Testis (tissue), 2 donors: ENCODE measurements at regions not wholly inside any gene's neighbourhood (a gene's known extent, or its start where the extent isn't known, plus 50 kb on each side); places are given as distances from the start of the nearest gene placed in this dataset.
"Not testable (repeated sequence)": the region's sequence is repeated elsewhere in the genome, so short reads cannot be mapped to it uniquely, and the experiment has no call there.

Experiments used
- DNase-seq: peaks from one replicate; pipeline ENCODE4 v3.0.0-alpha.2; 2019
- H3K27ac ChIP-seq, 2 donors: fragments of 200-600 bp; sonication (generic); one replicate each; pipeline ENCODE4 v1.5.1; 2019
- H3K27me3 ChIP-seq: fragments of 200-600 bp; sonication (generic); one replicate; pipeline ENCODE4 v1.5.1; 2019
- H3K36me3 ChIP-seq: fragments of 200-600 bp; sonication (generic); one replicate; pipeline ENCODE4 v1.5.1; 2017; ENCODE audit warnings: low read depth; ENCODE audit errors: missing control alignments
- H3K4me1 ChIP-seq: fragments of 200-600 bp; sonication (generic); one replicate; pipeline ENCODE4 v1.5.1; 2019
- H3K4me3 ChIP-seq, 2 donors: fragments of 200-600 bp; sonication (generic); one replicate each; pipeline ENCODE4 v1.5.1; 2017 to 2019
- H3K9me3 ChIP-seq: fragments of 200-600 bp; sonication (generic); one replicate; pipeline ENCODE4 v1.5.1; 2017
- CTCF ChIP-seq, 3 experiments: fragments of 450-650 bp in 2 of 3; fragments of 200-600 bp in 1 of 3; sonication (generic) in 1 of 3; IDR thresholded peaks; one replicate each; pipeline ENCODE4 v1.5.1; 2016 to 2019; ENCODE audit warnings: antibody characterized with exemption in 3 of 3, mild to moderate bottlenecking in 2 of 3, moderate library complexity in 1 of 3
- POLR2A ChIP-seq: fragments of 450-650 bp; IDR thresholded peaks from one replicate; pipeline ENCODE4 v1.6.1; 2017; ENCODE audit warnings: antibody characterized with exemption, mild to moderate bottlenecking, moderate library complexity
- WGBS, 2 donors: methylation state at CpG; one replicate each; pipeline ENCODE4 v1.1.5; 2018; 5-methylcytosine and 5-hydroxymethylcytosine counted together
- intact Hi-C: fragments of 100-400 bp; cut with DNase I; formaldehyde crosslinking; loops from one replicate; pipeline ENCODE4 v1.15.1; 2023; ENCODE audit warnings: low total_unique reads

- no peak overlapping the region for H3K27ac ChIP-seq
- no peaks in the 10 kb centered on the region for H3K36me3 ChIP-seq
- no peak overlapping the region for H3K4me3 ChIP-seq
- no peaks in the 10 kb centered on the region for H3K9me3 ChIP-seq
- no peak for DNase-seq
- H3K4me1 ChIP-seq, result no peaks in the 10 kb centered on the region
- no peaks in the 10 kb centered on the region for H3K27me3 ChIP-seq
- intact Hi-C loops, result no loop called here
- no peak for TF ChIP-seq POLR2A
- TF ChIP-seq CTCF (IDR thresholded peaks at IDR 0.05), result no peak
Measured at GRCh38 chr15:87556886-87557285, 699.7 kb downstream of the NTRK3 start.

- TF ChIP-seq CTCF (IDR thresholded peaks at IDR 0.05) (no peak), POLR2A (no peak)
- WGBS, 2 donors, result 83 to 87% methylated on average over 6 of the region's 6 CpGs
- intact Hi-C loops, result no loop called here
- DNase-seq, result no peak
- Histone ChIP-seq H3K9me3 (no peaks in the 10 kb centered on the region), H3K4me3 (no peak overlapping the region), H3K27ac (no peak overlapping the region), H3K36me3 (no peaks in the 10 kb centered on the region), H3K27me3 (no peaks in the 10 kb centered on the region), H3K4me1 (no peaks in the 10 kb centered on the region)
Measured at GRCh38 chr15:87549860-87550259, 706.7 kb downstream of the NTRK3 start.

GRCh38 chr15:87549296-87549695 lies 707.2 kb downstream of the NTRK3 start:
- no peak overlapping the region for H3K4me3 ChIP-seq
- H3K27me3 ChIP-seq, result no peaks in the 10 kb centered on the region
- no peaks in the 10 kb centered on the region for H3K4me1 ChIP-seq
- DNase-seq, result no peak
- no peak for TF ChIP-seq CTCF (IDR thresholded peaks at IDR 0.05)
- TF ChIP-seq POLR2A, result no peak
- H3K9me3 ChIP-seq, result no peaks in the 10 kb centered on the region
- H3K27ac ChIP-seq, result no peak overlapping the region
- no peaks in the 10 kb centered on the region for H3K36me3 ChIP-seq
- intact Hi-C loops, result no loop called here

- H3K27ac ChIP-seq, H3K27me3 ChIP-seq, DNase-seq, H3K36me3 ChIP-seq, H3K4me1 ChIP-seq, H3K4me3 ChIP-seq, intact Hi-C loops, H3K9me3 ChIP-seq: not testable (repeated sequence)
- WGBS, 2 donors, result 58 to 70% methylated on average over 14 of the region's 14 CpGs
Measured at GRCh38 chr15:87548590-87548989, 707.9 kb downstream of the NTRK3 start.

- H3K4me1 ChIP-seq, result no peaks in the 10 kb centered on the region
- TF ChIP-seq POLR2A (no peak), CTCF (IDR thresholded peaks at IDR 0.05) (no peak)
Measured at GRCh38 chr15:87547470-87548181, 708.9 kb downstream of the NTRK3 start.

More at GRCh38 chr15:87547470-87548181, 708.9 kb downstream of the NTRK3 start:
- Histone ChIP-seq H3K4me3 (no peak overlapping the region), H3K36me3 (no peaks in the 10 kb centered on the region), H3K27me3 (no peaks in the 10 kb centered on the region), H3K27ac (no peak overlapping the region), H3K9me3 (no peaks in the 10 kb centered on the region)
- intact Hi-C loops, result no loop called here
- 47 to 58% methylated on average over 3 of the region's 3 CpGs for WGBS, 2 donors
- no peak for DNase-seq
